H1 (cell line): ENCODE measurements at regions not wholly inside any gene's neighbourhood (a gene's known extent, or its start where the extent isn't known, plus 50 kb on each side); places are given as distances from the start of the nearest gene placed in this dataset.

Experiments
- CTCF ChIA-PET: fragments of 300-600 bp; sonication (Branson Sonifier 250); formaldehyde crosslinking; loops from one replicate; lab custom pipeline; 2021; ENCODE audit not compliant: partially characterized antibody; lab: Charles Lee
- POLR2A ChIA-PET: fragments of 300-600 bp; sonication (Branson Sonifier 250); formaldehyde crosslinking; loops from one replicate; lab custom pipeline; 2021; ENCODE audit warnings: inconsistent platforms; ENCODE audit not compliant: partially characterized antibody; lab: Charles Lee
- DNase-seq, 2 experiments: peaks; one replicate each; pipeline versions ENCODE4 v3.0.0 to v3.0.0-alpha.2; 2010 to 2022; ENCODE audit warnings: low spot score in 2 of 2, low read depth in 1 of 2, mixed read lengths in 1 of 2
- FAIRE-seq: peaks from 2 replicates; lab custom pipeline; 2011; peaks lifted over from hg19 to GRCh38; lab: Jason Lieb, UNC
- H2AFZ ChIP-seq: 2 replicates; pipeline ENCODE4 v1.8.1; 2012; ENCODE audit warnings: low read length, inconsistent platforms
- H2AK5ac ChIP-seq: 2 replicates; pipeline ENCODE4 v1.6.1; 2013; ENCODE audit warnings: low read depth, low read length
- H2BK120ac ChIP-seq: replicated peaks from 2 replicates; pipeline ENCODE3; 2013; ENCODE audit warnings: low read depth, low read length, inconsistent platforms
- H2BK12ac ChIP-seq: 2 replicates; pipeline ENCODE4 v1.6.1; 2013; ENCODE audit warnings: low read depth, low read length
- H2BK15ac ChIP-seq: 2 replicates; pipeline ENCODE4 v1.6.1; 2013; ENCODE audit warnings: low read length
- H2BK20ac ChIP-seq: 2 replicates; pipeline ENCODE4 v1.6.1; 2013; ENCODE audit warnings: low read length
- H2BK5ac ChIP-seq: 2 replicates; pipeline ENCODE4 v1.6.1; 2013; ENCODE audit warnings: low read depth, low read length
- H3K14ac ChIP-seq: 2 replicates; pipeline ENCODE4 v1.6.1; 2013; ENCODE audit warnings: inconsistent platforms; ENCODE audit not compliant: insufficient read length
- H3K18ac ChIP-seq: 2 replicates; pipeline ENCODE4 v1.6.1; 2013; ENCODE audit warnings: low read length; ENCODE audit errors: extremely low read depth
- H3K23ac ChIP-seq: 2 replicates; pipeline ENCODE4 v1.6.1; 2013; ENCODE audit warnings: inconsistent platforms; ENCODE audit not compliant: insufficient read length
- H3K23me2 ChIP-seq: 2 replicates; pipeline ENCODE4 v1.6.1; 2013; ENCODE audit warnings: low read depth, low read length
- H3K27ac ChIP-seq: 2 replicates; pipeline ENCODE4 v1.6.1; 2011; ENCODE audit warnings: low read depth, low read length, inconsistent platforms
- H3K27me3 ChIP-seq, 4 experiments: replicated peaks in 1 of 4; 1 replicate in 1 of 4; 2 replicates in 3 of 4; pipeline versions ENCODE4 v1.6.1 to v1.8.1; 2011 to 2013; ENCODE audit warnings: low read length in 3 of 4, mild to moderate bottlenecking in 3 of 4, inconsistent platforms in 2 of 4, mixed read lengths in 2 of 4, moderate library complexity in 1 of 4; ENCODE audit not compliant: control insufficient read depth in 3 of 4, insufficient read depth in 3 of 4; ENCODE audit errors: extremely low read depth in 1 of 4
- H3K36me3 ChIP-seq, 4 experiments: 2 replicates each; pipeline versions ENCODE4 v1.6.1 to v1.8.1; 2011 to 2013; ENCODE audit warnings: mild to moderate bottlenecking in 4 of 4, low read length in 3 of 4, moderate library complexity in 2 of 4, control low read depth in 1 of 4, inconsistent platforms in 1 of 4; ENCODE audit not compliant: insufficient read depth in 4 of 4, control insufficient read depth in 2 of 4
- H3K4ac ChIP-seq: replicated peaks from 2 replicates; pipeline ENCODE3; 2013; ENCODE audit warnings: low read length, low read depth, mixed read lengths, inconsistent platforms; ENCODE audit not compliant: insufficient read length
- H3K4me1 ChIP-seq, 4 experiments: replicated peaks in 1 of 4; 1 replicate in 1 of 4; 2 replicates in 3 of 4; pipeline versions ENCODE4 v1.6.1 to v1.8.1; 2011 to 2013; ENCODE audit warnings: low read length in 3 of 4, inconsistent platforms in 2 of 4, mixed read lengths in 1 of 4; ENCODE audit not compliant: insufficient read depth in 4 of 4, control insufficient read depth in 3 of 4
- H3K4me2 ChIP-seq, 2 experiments: 2 replicates each; pipeline versions ENCODE4 v1.6.1 to v1.8.1; 2011 to 2013; ENCODE audit warnings: low read depth in 2 of 2, low read length in 2 of 2, control low read depth in 1 of 2, inconsistent platforms in 1 of 2, mild to moderate bottlenecking in 1 of 2; ENCODE audit not compliant: insufficient read depth in 1 of 2
- H3K4me3 ChIP-seq, 4 experiments: fragments of 200-600, 300-600 bp in 1 of 4; sonication (generic), shearing (Covaris generic), sonication (Bioruptor Twin) in 1 of 4; 2 replicates each; pipeline versions ENCODE4 v1.5.1 to v1.8.1; 2011 to 2016; ENCODE audit warnings: low read length in 4 of 4, low read depth in 3 of 4, control low read depth in 2 of 4, inconsistent platforms in 2 of 4, mild to moderate bottlenecking in 2 of 4, mixed read lengths in 1 of 4, moderate library complexity in 1 of 4; ENCODE audit not compliant: insufficient read depth in 2 of 4; ENCODE audit errors: extremely low read depth in 1 of 4
- H3K56ac ChIP-seq: replicated peaks from 2 replicates; pipeline ENCODE3; 2013; ENCODE audit warnings: low read depth, mild to moderate bottlenecking, mixed read lengths, low read length, inconsistent platforms; ENCODE audit not compliant: insufficient read length
- H3K79me1 ChIP-seq: 2 replicates; pipeline ENCODE4 v1.6.1; 2013; ENCODE audit warnings: low read depth, low read length, control low read depth
- H3K79me2 ChIP-seq, 2 experiments: 2 replicates each; pipeline versions ENCODE4 v1.6.1 to v1.8.1; 2012 to 2013; ENCODE audit warnings: low read length in 2 of 2, mild to moderate bottlenecking in 2 of 2, inconsistent platforms in 1 of 2; ENCODE audit not compliant: insufficient read depth in 2 of 2, control insufficient read depth in 1 of 2
- H3K9ac ChIP-seq, 4 experiments: replicated peaks in 1 of 4; 1 replicate in 1 of 4; 2 replicates in 3 of 4; pipeline versions ENCODE4 v1.6.1 to v1.8.1; 2011 to 2013; ENCODE audit warnings: low read depth in 3 of 4, low read length in 3 of 4, control low read depth in 2 of 4, mild to moderate bottlenecking in 2 of 4, moderate library complexity in 2 of 4, inconsistent platforms in 1 of 4; ENCODE audit errors: extremely low read depth in 1 of 4
- H3K9me3 ChIP-seq, 2 experiments: 2 replicates each; pipeline versions ENCODE4 v1.6.1 to v1.8.1; 2012 to 2013; ENCODE audit warnings: mild to moderate bottlenecking in 2 of 2, moderate library complexity in 2 of 2, control low read depth in 1 of 2, inconsistent platforms in 1 of 2, low read depth in 1 of 2, low read length in 1 of 2, mixed read lengths in 1 of 2; ENCODE audit not compliant: insufficient read depth in 2 of 2
- H4K20me1 ChIP-seq, 2 experiments: replicated peaks in 1 of 2; 2 replicates each; pipeline versions ENCODE3 to v1.8.1; 2011 to 2013; ENCODE audit warnings: inconsistent platforms in 2 of 2, low read length in 2 of 2, mild to moderate bottlenecking in 1 of 2; ENCODE audit not compliant: insufficient read depth in 2 of 2, control insufficient read depth in 1 of 2
- H4K5ac ChIP-seq: 2 replicates; pipeline ENCODE4 v1.6.1; 2013; ENCODE audit warnings: low read length, low read depth, mixed read lengths, inconsistent platforms; ENCODE audit not compliant: insufficient read length
- H4K8ac ChIP-seq: 2 replicates; pipeline ENCODE4 v1.8.0; 2013; ENCODE audit warnings: mild to moderate bottlenecking, moderate library complexity, low read length, inconsistent platforms; ENCODE audit not compliant: insufficient read depth; ENCODE audit errors: extremely low read depth
- H4K91ac ChIP-seq: replicated peaks from 2 replicates; pipeline ENCODE3; 2013; ENCODE audit warnings: low read length, mixed read lengths, inconsistent platforms; ENCODE audit not compliant: insufficient read length
- ASH2L ChIP-seq: fragments of 200-600, 300-600 bp; sonication (generic); IDR thresholded peaks from one replicate; pipeline ENCODE4 v1.7.1; 2017; ENCODE audit warnings: low read length
- BACH1 ChIP-seq: IDR thresholded peaks from 2 replicates; pipeline ENCODE4 v1.6.1; 2012; ENCODE audit warnings: low read length, improper control_type of control experiment
- CHD2 ChIP-seq: IDR thresholded peaks from 2 replicates; pipeline ENCODE4 v1.6.1; 2012; ENCODE audit warnings: low read length, improper control_type of control experiment
- EZH2 ChIP-seq: fragments of 200-600 bp; sonication (generic); IDR thresholded peaks from 2 replicates; pipeline ENCODE4 v1.7.1; 2012; ENCODE audit warnings: low read depth, mild to moderate bottlenecking, moderate library complexity, low read length, inconsistent platforms; ENCODE audit not compliant: severe bottlenecking
- HDAC2 ChIP-seq, 2 experiments: fragments of 300-600 bp in 1 of 2; sonication (generic) in 1 of 2; IDR thresholded peaks; 2 replicates each; pipeline ENCODE4 v1.6.1; 2011 to 2012; ENCODE audit warnings: low read depth in 2 of 2, low read length in 2 of 2, mild to moderate bottlenecking in 2 of 2, moderate library complexity in 2 of 2, borderline replicate concordance in 1 of 2, inconsistent platforms in 1 of 2
- KDM1A ChIP-seq: fragments of 200-600, 300-600 bp; sonication (generic); IDR thresholded peaks from 2 replicates; pipeline ENCODE4 v1.7.1; 2016; ENCODE audit warnings: mild to moderate bottlenecking, low read length, borderline replicate concordance
- PHF8 ChIP-seq: fragments of 200-600 bp; sonication (generic); conservative IDR thresholded peaks from 2 replicates; pipeline ENCODE4 v1.7.1; 2012; ENCODE audit warnings: low read depth, mild to moderate bottlenecking, inconsistent platforms, low read length, moderate library complexity
- POLR2AphosphoS5 ChIP-seq: IDR thresholded peaks from 2 replicates; pipeline ENCODE4 v1.6.1; 2011; ENCODE audit warnings: low read depth, low read length
- RAD21 ChIP-seq, 2 experiments: IDR thresholded peaks in 1 of 2; conservative IDR thresholded peaks in 1 of 2; 2 replicates each; pipeline ENCODE4 v1.6.1; 2011; ENCODE audit warnings: low read depth in 2 of 2, low read length in 2 of 2, improper control_type of control experiment in 1 of 2, inconsistent platforms in 1 of 2, mild to moderate bottlenecking in 1 of 2, moderate library complexity in 1 of 2
- RBBP5 ChIP-seq: IDR thresholded peaks from 2 replicates; pipeline ENCODE4 v1.7.1; 2012; ENCODE audit warnings: low read depth, mild to moderate bottlenecking, inconsistent platforms, low read length, moderate library complexity, borderline replicate concordance
- SIN3A ChIP-seq, 2 experiments: IDR thresholded peaks in 1 of 2; conservative IDR thresholded peaks in 1 of 2; 2 replicates each; pipeline ENCODE4 v1.6.1; 2011 to 2012; ENCODE audit warnings: low read length in 2 of 2, improper control_type of control experiment in 1 of 2, low read depth in 1 of 2, mild to moderate bottlenecking in 1 of 2
- SP2 ChIP-seq: IDR thresholded peaks from 2 replicates; pipeline ENCODE4 v1.6.1; 2012; ENCODE audit warnings: mild to moderate bottlenecking, low read length, inconsistent platforms
- USF2 ChIP-seq: IDR thresholded peaks from 2 replicates; pipeline ENCODE4 v1.6.1; 2011; ENCODE audit warnings: low read length, improper control_type of control experiment
- WGBS, 2 experiments: shearing (Covaris generic) in 1 of 2; methylation state at CpG; one replicate each; pipeline versions ENCODE4 v1.1.6 to v1.1.7; 2013 to 2015; ENCODE audit warnings: low lambda C conversion rate in 2 of 2, mixed read lengths in 2 of 2, inconsistent platforms in 1 of 2, low coverage in 1 of 2, missing lambda C conversion rate in 1 of 2; ENCODE audit not compliant: insufficient replicate concordance in 2 of 2, insufficient coverage in 1 of 2, insufficient read length in 1 of 2; ENCODE audit errors: extremely low coverage in 1 of 2, missing lambda C conversion rate in 1 of 2; 5-methylcytosine and 5-hydroxymethylcytosine counted together

- 0% methylated on average over 1 of the region's 1 CpG; no CpG with 5 or more reads in 1 of the 2 experiments for whole genome bisulfite sequencing, 2 experiments
These were observed 274.3 kb downstream of the TFAP2C start for GRCh38 chr20:56903421-56903820.

More at GRCh38 chr20:56903421-56903820, 274.3 kb downstream of the TFAP2C start:
- H3K79me2 ChIP-seq = no peaks in the 10 kb centered on the region
- no peaks in the 10 kb centered on the region for H3K27me3 ChIP-seq
- no peak overlapping the region for H3K18ac ChIP-seq
- H4K5ac ChIP-seq = no peak overlapping the region
- POLR2A ChIA-PET = no interaction called here
- no peak overlapping the region for H4K8ac ChIP-seq
- no peaks in the 10 kb centered on the region for H4K20me1 ChIP-seq
- CTCF ChIA-PET = no interaction called here
- no peak overlapping the region for H3K4me3 ChIP-seq
- H2BK15ac ChIP-seq = no peak overlapping the region
- H3K4me1 ChIP-seq = no peaks in the 10 kb centered on the region
- H3K9me3 ChIP-seq = no peaks in the 10 kb centered on the region
- H2BK20ac ChIP-seq = no peak overlapping the region
- H4K91ac ChIP-seq = no peak overlapping the region
- no peaks in the 10 kb centered on the region for H3K36me3 ChIP-seq
- H3K14ac ChIP-seq = no peak overlapping the region
- H3K23ac ChIP-seq = no peak overlapping the region
- FAIRE-seq (no peak), DNase-seq (no peak)
- H2AFZ ChIP-seq = no peak overlapping the region
- no peaks in the 10 kb centered on the region for H3K23me2 ChIP-seq
- no peak overlapping the region for H2BK120ac ChIP-seq
- no peak for TF ChIP-seq PHF8
- TF ChIP-seq CHD2 = no peak
- no peak for TF ChIP-seq USF2
- TF ChIP-seq RBBP5 = no peak
- no peak for TF ChIP-seq POLR2AphosphoS5
- TF ChIP-seq EZH2 = no peak
- TF ChIP-seq KDM1A = no peak
- no peak for TF ChIP-seq SP2
- no peak for TF ChIP-seq ASH2L
- TF ChIP-seq RAD21 (IDR thresholded peaks at IDR 0.05 in 1 of 2, conservative IDR thresholded peaks at IDR 0.05 in 1 of 2; ENCODE audit: low read depth in 2 of 2, low read length in 2 of 2) = no peak
- TF ChIP-seq SIN3A (conservative IDR thresholded peaks at IDR 0.05 in 1 of 2, IDR thresholded peaks at IDR 0.05 in 1 of 2; ENCODE audit: low read depth in 1 of 2, low read length in 2 of 2) = no peak
- TF ChIP-seq HDAC2 (IDR thresholded peaks at IDR 0.05; ENCODE audit: borderline replicate concordance in 1 of 2, low read depth in 2 of 2, low read length in 2 of 2) = no peak
- no peak for TF ChIP-seq BACH1
- H3K79me1 ChIP-seq = no peaks in the 10 kb centered on the region
- H2BK5ac ChIP-seq = no peak overlapping the region
- no peak overlapping the region for H3K27ac ChIP-seq
- no peak overlapping the region for H3K9ac ChIP-seq
- H3K4me2 ChIP-seq = no peak overlapping the region
- no peak overlapping the region for H3K56ac ChIP-seq
- no peak overlapping the region for H2AK5ac ChIP-seq
- no peak overlapping the region for H2BK12ac ChIP-seq
- H3K4ac ChIP-seq = no peak overlapping the region
